ENCODE measurements at regions not wholly inside any gene's neighbourhood (a gene's known extent, or its start where the extent isn't known, plus 50 kb on each side); places are given as distances from the start of the nearest gene placed in this dataset.

GRCh38 chr3:162302983-162303624, 806.5 kb downstream of the OTOL1 start:
- DNase-seq (ENCODE audit: low spot score) = no peak

- no peak for DNase-seq (ENCODE audit: low spot score)
Measured at GRCh38 chr3:162317046-162317445, 820.4 kb downstream of the OTOL1 start.

- DNase-seq (ENCODE audit: low spot score) = no peak
Measured at GRCh38 chr3:162328649-162329048, 832.0 kb downstream of the OTOL1 start.

GRCh38 chr3:162329514-162329913, 832.9 kb downstream of the OTOL1 start:
- no peak for DNase-seq (ENCODE audit: low spot score)

GRCh38 chr3:162332344-162332743, 835.7 kb downstream of the OTOL1 start:
- no peak for DNase-seq (ENCODE audit: low spot score)

- DNase-seq (ENCODE audit: low spot score) = no peak
Measured at GRCh38 chr3:162334537-162334936, 837.9 kb downstream of the OTOL1 start.

GRCh38 chr3:162337630-162338029, 841.0 kb downstream of the OTOL1 start:
- no peak for DNase-seq (ENCODE audit: low spot score)

GRCh38 chr3:162338514-162338913, 841.9 kb downstream of the OTOL1 start:
- no peak for DNase-seq (ENCODE audit: low spot score)

- peak; percentile 25 for DNase-seq (ENCODE audit: low spot score)
Measured at GRCh38 chr3:162348912-162349311, 852.3 kb downstream of the OTOL1 start.

GRCh38 chr3:162353414-162353813, 856.8 kb downstream of the OTOL1 start:
- no peak for DNase-seq (ENCODE audit: low spot score)

GRCh38 chr3:162354356-162354755, 857.7 kb downstream of the OTOL1 start:
- DNase-seq (ENCODE audit: low spot score) = peak; percentile 70

- DNase-seq (ENCODE audit: low spot score) = peak; percentile 63
Measured at GRCh38 chr3:162365066-162365719, 868.6 kb downstream of the OTOL1 start.

GRCh38 chr3:162366166-162366766, 869.7 kb downstream of the OTOL1 start:
- DNase-seq (ENCODE audit: low spot score) = peak; percentile 82

GRCh38 chr3:162367429-162368260, 871.0 kb downstream of the OTOL1 start:
- peak; percentile 93 for DNase-seq (ENCODE audit: low spot score)

- DNase-seq (ENCODE audit: low spot score) = peak; percentile 38
Measured at GRCh38 chr3:162368417-162368816, 871.8 kb downstream of the OTOL1 start.

GRCh38 chr3:162369306-162369705, 872.7 kb downstream of the OTOL1 start:
- no peak for DNase-seq (ENCODE audit: low spot score)

GRCh38 chr3:162370141-162370540, 873.5 kb downstream of the OTOL1 start:
- DNase-seq (ENCODE audit: low spot score) = no peak

- DNase-seq (ENCODE audit: low spot score) = no peak
Measured at GRCh38 chr3:162376761-162377160, 880.2 kb downstream of the OTOL1 start.

- no peak for DNase-seq (ENCODE audit: low spot score)
Measured at GRCh38 chr3:162377608-162378007, 881.0 kb downstream of the OTOL1 start.

- DNase-seq (ENCODE audit: low spot score) = no peak
Measured at GRCh38 chr3:162385387-162385786, 888.8 kb downstream of the OTOL1 start.

- no peak for DNase-seq (ENCODE audit: low spot score)
Measured at GRCh38 chr3:162390891-162391290, 894.3 kb downstream of the OTOL1 start.

GRCh38 chr3:162391301-162391700, 894.7 kb downstream of the OTOL1 start:
- DNase-seq (ENCODE audit: low spot score) = no peak

Data from umbilical cord (tissue), 1 donor.